H9 (cell line): ENCODE measurements at regions not wholly inside any gene's neighbourhood (a gene's known extent, or its start where the extent isn't known, plus 50 kb on each side); places are given as distances from the start of the nearest gene placed in this dataset.

Experiments used
- DNase-seq: peaks from one replicate; pipeline ENCODE4 v3.0.0-alpha.2; 2017
- H2AFZ ChIP-seq: one replicate; pipeline ENCODE4 v1.6.1; 2013; ENCODE audit warnings: mild to moderate bottlenecking, low read length, control low read depth, moderate library complexity
- H2AK5ac ChIP-seq: 2 replicates; pipeline ENCODE4 v1.6.1; 2013; ENCODE audit warnings: low read length, control low read depth, mixed read lengths; ENCODE audit not compliant: insufficient read length
- H2BK120ac ChIP-seq: one replicate; pipeline ENCODE4 v1.6.1; 2013; ENCODE audit warnings: low read depth, mild to moderate bottlenecking, low read length, control low read depth, inconsistent platforms; ENCODE audit not compliant: poor library complexity, severe bottlenecking
- H2BK12ac ChIP-seq: 2 replicates; pipeline ENCODE4 v1.6.1; 2013; ENCODE audit warnings: low read length, control low read depth, mixed read lengths, low read depth; ENCODE audit not compliant: insufficient read length
- H2BK15ac ChIP-seq: 2 replicates; pipeline ENCODE4 v1.6.1; 2013; ENCODE audit warnings: low read depth, low read length, control low read depth
- H2BK20ac ChIP-seq: one replicate; pipeline ENCODE4 v1.6.1; 2013; ENCODE audit warnings: low read depth, mild to moderate bottlenecking, low read length, control low read depth, inconsistent platforms; ENCODE audit not compliant: poor library complexity, severe bottlenecking
- H2BK5ac ChIP-seq: 2 replicates; pipeline ENCODE4 v1.6.1; 2013; ENCODE audit warnings: low read length, control low read depth, mixed read lengths; ENCODE audit not compliant: insufficient read length
- H3K14ac ChIP-seq: 2 replicates; pipeline ENCODE4 v1.6.1; 2013; ENCODE audit warnings: low read length, control low read depth; ENCODE audit not compliant: insufficient read depth
- H3K18ac ChIP-seq: 2 replicates; pipeline ENCODE4 v1.6.1; 2013; ENCODE audit warnings: low read depth, mild to moderate bottlenecking, mixed read lengths, low read length, control low read depth; ENCODE audit not compliant: insufficient read length
- H3K23ac ChIP-seq: 2 replicates; pipeline ENCODE4 v1.6.1; 2013; ENCODE audit warnings: low read length, control low read depth, mixed read lengths, low read depth; ENCODE audit not compliant: insufficient read length
- H3K23me2 ChIP-seq: 2 replicates; pipeline ENCODE4 v1.6.1; 2013; ENCODE audit warnings: low read depth, mild to moderate bottlenecking, mixed read lengths, low read length, control low read depth; ENCODE audit not compliant: insufficient read length, poor library complexity, severe bottlenecking
- H3K27ac ChIP-seq: 2 replicates; pipeline ENCODE4 v1.5.1; 2013; ENCODE audit warnings: low read length, control low read depth, mixed read lengths, low read depth; ENCODE audit not compliant: insufficient read length
- H3K27me3 ChIP-seq: 2 replicates; pipeline ENCODE4 v1.6.1; 2013; ENCODE audit warnings: low read length, control low read depth, inconsistent platforms; ENCODE audit not compliant: insufficient read depth
- H3K4ac ChIP-seq: 2 replicates; pipeline ENCODE4 v1.6.1; 2013; ENCODE audit warnings: low read depth, mild to moderate bottlenecking, control low read depth, inconsistent platforms, low read length, moderate library complexity
- H3K4me1 ChIP-seq: 2 replicates; pipeline ENCODE4 v1.6.1; 2013; ENCODE audit warnings: low read length, control low read depth, inconsistent platforms; ENCODE audit not compliant: insufficient read depth
- H3K4me2 ChIP-seq: 2 replicates; pipeline ENCODE4 v1.6.1; 2013; ENCODE audit warnings: low read length, control low read depth, mixed read lengths; ENCODE audit not compliant: insufficient read length, insufficient read depth
- H3K56ac ChIP-seq: 2 replicates; pipeline ENCODE4 v1.6.1; 2013; ENCODE audit warnings: low read depth, mild to moderate bottlenecking, mixed read lengths, low read length, control low read depth; ENCODE audit not compliant: insufficient read length
- H3K79me1 ChIP-seq: 2 replicates; pipeline ENCODE4 v1.6.1; 2013; ENCODE audit warnings: low read depth, mild to moderate bottlenecking, moderate library complexity, low read length, control low read depth, inconsistent platforms; ENCODE audit not compliant: insufficient read depth, poor library complexity, severe bottlenecking
- H3K79me2 ChIP-seq: 2 replicates; pipeline ENCODE4 v1.6.1; 2013; ENCODE audit warnings: low read length, control low read depth, inconsistent platforms; ENCODE audit not compliant: insufficient read depth
- H3K9ac ChIP-seq: 2 replicates; pipeline ENCODE4 v1.6.1; 2013; ENCODE audit warnings: low read length, control low read depth, mixed read lengths; ENCODE audit not compliant: insufficient read length; ENCODE audit errors: extremely low read depth
- H3K9me3 ChIP-seq: one replicate; pipeline ENCODE4 v1.6.1; 2013; ENCODE audit warnings: low read depth, low read length, inconsistent platforms; ENCODE audit not compliant: control insufficient read depth
- H3T11ph ChIP-seq: one replicate; pipeline ENCODE4 v1.6.1; 2013; ENCODE audit warnings: mild to moderate bottlenecking, low read length, control low read depth, inconsistent platforms
- H4K20me1 ChIP-seq: one replicate; pipeline ENCODE4 v1.6.1; 2013; ENCODE audit not compliant: control insufficient read depth, insufficient read length, insufficient read depth
- H4K5ac ChIP-seq: 2 replicates; pipeline ENCODE4 v1.6.1; 2013; ENCODE audit warnings: low read depth, mild to moderate bottlenecking, mixed read lengths, low read length, control low read depth; ENCODE audit not compliant: insufficient read length
- H4K8ac ChIP-seq: replicated peaks from 2 replicates; pipeline ENCODE4 v1.6.1; 2013; ENCODE audit warnings: low read length, control low read depth, mixed read lengths, low read depth; ENCODE audit not compliant: insufficient read length
- H4K91ac ChIP-seq: 2 replicates; pipeline ENCODE4 v1.6.1; 2013; ENCODE audit warnings: low read depth, mild to moderate bottlenecking, moderate library complexity, mixed read lengths, low read length, control low read depth; ENCODE audit not compliant: insufficient read length
- H3K27ac Mint-ChIP-seq, 3 experiments: 2 replicates in 2 of 3; 3 replicates in 1 of 3; pipeline ENCODE4 v1.8.0; 2020 to 2021; ENCODE audit warnings: mixed read lengths in 3 of 3, mild to moderate bottlenecking in 1 of 3, moderate library complexity in 1 of 3
- H3K27me3 Mint-ChIP-seq: 2 replicates; pipeline ENCODE4 v1.8.0; 2021; ENCODE audit warnings: low read depth, mild to moderate bottlenecking, moderate library complexity, mixed read lengths
- H3K36me3 Mint-ChIP-seq, 3 experiments: 2 replicates in 2 of 3; 3 replicates in 1 of 3; pipeline ENCODE4 v1.8.0; 2020 to 2021; ENCODE audit warnings: low read depth in 3 of 3, mixed read lengths in 3 of 3; ENCODE audit not compliant: insufficient read depth in 1 of 3
- H3K4me1 Mint-ChIP-seq, 2 experiments: 2 replicates each; pipeline ENCODE4 v1.8.0; 2020; ENCODE audit warnings: mixed read lengths in 2 of 2
- H3K4me3 Mint-ChIP-seq, 2 experiments: 2 replicates in 1 of 2; 3 replicates in 1 of 2; pipeline ENCODE4 v1.8.0; 2020 to 2021; ENCODE audit warnings: mild to moderate bottlenecking in 2 of 2, mixed read lengths in 2 of 2, moderate library complexity in 1 of 2
- H3K9me3 Mint-ChIP-seq, 2 experiments: 2 replicates in 1 of 2; 3 replicates in 1 of 2; pipeline ENCODE4 v1.8.0; 2020; ENCODE audit warnings: mild to moderate bottlenecking in 2 of 2, mixed read lengths in 2 of 2, moderate library complexity in 1 of 2
- WGBS: extraction: QIAGEN DNeasy Blood & Tissue Kit; methylation state at CpG from one replicate; pipeline ENCODE4 v1.1.7; 2013; ENCODE audit warnings: missing lambda C conversion rate, low lambda C conversion rate, mixed read lengths; ENCODE audit not compliant: insufficient read length; ENCODE audit errors: extremely low coverage; 5-methylcytosine and 5-hydroxymethylcytosine counted together
- TF ChIP-seq, protein P1 (sequence below): fragments of 200-600 bp; sonication (generic); conservative IDR thresholded peaks from 3 replicates; pipeline ENCODE4 v1.8.0; 2021; ENCODE audit warnings: antibody characterized with exemption, mild to moderate bottlenecking

DNA sequence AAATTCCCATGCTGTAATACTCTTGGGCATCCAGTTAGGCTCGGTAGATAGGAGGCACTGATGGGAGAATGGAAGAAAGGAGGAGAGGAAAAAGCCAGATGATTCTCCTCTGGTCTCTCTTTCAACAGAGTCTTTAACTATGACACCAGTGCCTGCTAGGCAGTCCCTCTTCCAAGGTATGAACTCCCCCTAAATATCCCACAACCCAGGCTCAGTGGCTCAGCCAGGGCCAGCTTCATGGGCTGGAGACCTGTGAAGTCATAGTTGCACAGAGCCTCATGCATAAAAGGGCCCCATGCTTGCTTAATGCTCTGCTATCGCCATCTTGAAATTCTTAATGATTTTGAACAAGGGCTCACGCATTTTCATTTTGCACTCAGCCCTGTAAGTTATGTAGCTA, 869.2 kb upstream of the GCFC2 start:
- Mint-ChIP-seq H3K4me3 (peak overlapping the region in 1 of 2 experiments; percentile 62; a peak in 2 of 5 replicates), H3K36me3 (peaks cover 10 to 19% (median 10%) of the 10 kb centered on the region in 3 experiments), H3K27ac (peak overlapping the region in 2 of 3 experiments; percentile 28 to 87; a peak in 3 of 7 replicates), H3K27me3 (no peaks in the 10 kb centered on the region), H3K4me1 (peaks cover 27 to 47% of the 10 kb centered on the region in 2 experiments), H3K9me3 (peaks cover 0 to 12% of the 10 kb centered on the region in 2 experiments; a peak in 3 of 5 replicates)
- Histone ChIP-seq H2BK15ac (no peak overlapping the region), H3K9me3 (no peaks in the 10 kb centered on the region), H3K79me1 (no peaks in the 10 kb centered on the region), H2BK120ac (no peak overlapping the region), H3K4me2 (peak overlapping the region; percentile 60), H3K23ac (no peak overlapping the region), H3K27me3 (no peaks in the 10 kb centered on the region), H3K27ac (peak overlapping the region; percentile 92), H3K14ac (peak overlapping the region; percentile 76), H4K91ac (no peak overlapping the region), H3K4ac (no peak overlapping the region; the same call in 1 of the 2 replicates), H3K4me1 (peaks cover 6% of the 10 kb centered on the region; the same call in 1 of the 2 replicates), H4K20me1 (no peaks in the 10 kb centered on the region), H3K23me2 (no peaks in the 10 kb centered on the region), H2BK12ac (peak overlapping the region; percentile 86), H3K79me2 (no peaks in the 10 kb centered on the region; the same call in 1 of the 2 replicates), H2BK5ac (no peak overlapping the region), H4K5ac (no peak overlapping the region), H2BK20ac (no peak overlapping the region), H3K18ac (no peak overlapping the region), H3K56ac (peak overlapping the region; percentile 66), H3T11ph (no peak overlapping the region), H2AFZ (no peak overlapping the region), H3K9ac (peak overlapping the region; percentile 33), H4K8ac (no peak overlapping the region), H2AK5ac (peak overlapping the region; percentile 6)
- peak; percentile 59 for DNase-seq
- TF ChIP-seq, protein P1, sequence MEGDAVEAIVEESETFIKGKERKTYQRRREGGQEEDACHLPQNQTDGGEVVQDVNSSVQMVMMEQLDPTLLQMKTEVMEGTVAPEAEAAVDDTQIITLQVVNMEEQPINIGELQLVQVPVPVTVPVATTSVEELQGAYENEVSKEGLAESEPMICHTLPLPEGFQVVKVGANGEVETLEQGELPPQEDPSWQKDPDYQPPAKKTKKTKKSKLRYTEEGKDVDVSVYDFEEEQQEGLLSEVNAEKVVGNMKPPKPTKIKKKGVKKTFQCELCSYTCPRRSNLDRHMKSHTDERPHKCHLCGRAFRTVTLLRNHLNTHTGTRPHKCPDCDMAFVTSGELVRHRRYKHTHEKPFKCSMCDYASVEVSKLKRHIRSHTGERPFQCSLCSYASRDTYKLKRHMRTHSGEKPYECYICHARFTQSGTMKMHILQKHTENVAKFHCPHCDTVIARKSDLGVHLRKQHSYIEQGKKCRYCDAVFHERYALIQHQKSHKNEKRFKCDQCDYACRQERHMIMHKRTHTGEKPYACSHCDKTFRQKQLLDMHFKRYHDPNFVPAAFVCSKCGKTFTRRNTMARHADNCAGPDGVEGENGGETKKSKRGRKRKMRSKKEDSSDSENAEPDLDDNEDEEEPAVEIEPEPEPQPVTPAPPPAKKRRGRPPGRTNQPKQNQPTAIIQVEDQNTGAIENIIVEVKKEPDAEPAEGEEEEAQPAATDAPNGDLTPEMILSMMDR = no peak
- no CpG with 5 or more reads among the region's 3 CpGs for WGBS
